LNCaP clone FGC (cell line): ENCODE measurements at regions not wholly inside any gene's neighbourhood (a gene's known extent, or its start where the extent isn't known, plus 50 kb on each side); places are given as distances from the start of the nearest gene placed in this dataset.

Source experiments
- DNase-seq: peaks from one replicate; pipeline ENCODE4 v3.0.0-alpha.2; 2011; ENCODE audit warnings: low read depth
- H3K4me3 ChIP-seq: 2 replicates; pipeline ENCODE4 v1.5.1; 2011; ENCODE audit warnings: mild to moderate bottlenecking, low read depth, low read length, control low read depth
- TF ChIP-seq, protein P1 (sequence below): IDR thresholded peaks from 2 replicates; pipeline ENCODE4 v1.5.1; 2012; ENCODE audit warnings: mild to moderate bottlenecking; ENCODE audit not compliant: control insufficient read depth, insufficient read depth; ENCODE audit errors: extremely low read depth

DNA sequence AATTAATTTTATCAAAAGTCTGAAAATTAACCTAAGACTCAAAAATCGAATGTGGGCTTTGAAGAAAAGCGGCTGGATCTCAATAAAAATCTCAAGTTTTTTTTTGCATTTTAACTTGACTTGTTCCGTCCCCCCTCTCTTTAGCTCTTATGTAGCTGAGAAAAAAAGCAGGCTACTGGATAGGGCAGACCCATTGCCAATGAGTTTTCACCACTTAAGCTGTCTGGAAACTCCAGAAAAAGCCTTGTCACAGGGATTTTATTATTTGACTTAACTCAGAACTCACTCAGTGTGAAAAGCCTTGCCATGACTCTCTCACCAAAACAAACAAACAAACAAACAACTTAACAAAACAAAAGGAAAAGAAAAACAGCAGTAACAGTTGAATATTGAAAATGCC lies 247.4 kb downstream of the CDH9 start:
- H3K4me3 ChIP-seq = no peak overlapping the region
- TF ChIP-seq, protein P1, sequence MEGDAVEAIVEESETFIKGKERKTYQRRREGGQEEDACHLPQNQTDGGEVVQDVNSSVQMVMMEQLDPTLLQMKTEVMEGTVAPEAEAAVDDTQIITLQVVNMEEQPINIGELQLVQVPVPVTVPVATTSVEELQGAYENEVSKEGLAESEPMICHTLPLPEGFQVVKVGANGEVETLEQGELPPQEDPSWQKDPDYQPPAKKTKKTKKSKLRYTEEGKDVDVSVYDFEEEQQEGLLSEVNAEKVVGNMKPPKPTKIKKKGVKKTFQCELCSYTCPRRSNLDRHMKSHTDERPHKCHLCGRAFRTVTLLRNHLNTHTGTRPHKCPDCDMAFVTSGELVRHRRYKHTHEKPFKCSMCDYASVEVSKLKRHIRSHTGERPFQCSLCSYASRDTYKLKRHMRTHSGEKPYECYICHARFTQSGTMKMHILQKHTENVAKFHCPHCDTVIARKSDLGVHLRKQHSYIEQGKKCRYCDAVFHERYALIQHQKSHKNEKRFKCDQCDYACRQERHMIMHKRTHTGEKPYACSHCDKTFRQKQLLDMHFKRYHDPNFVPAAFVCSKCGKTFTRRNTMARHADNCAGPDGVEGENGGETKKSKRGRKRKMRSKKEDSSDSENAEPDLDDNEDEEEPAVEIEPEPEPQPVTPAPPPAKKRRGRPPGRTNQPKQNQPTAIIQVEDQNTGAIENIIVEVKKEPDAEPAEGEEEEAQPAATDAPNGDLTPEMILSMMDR = no peak
- DNase-seq = no peak

DNA sequence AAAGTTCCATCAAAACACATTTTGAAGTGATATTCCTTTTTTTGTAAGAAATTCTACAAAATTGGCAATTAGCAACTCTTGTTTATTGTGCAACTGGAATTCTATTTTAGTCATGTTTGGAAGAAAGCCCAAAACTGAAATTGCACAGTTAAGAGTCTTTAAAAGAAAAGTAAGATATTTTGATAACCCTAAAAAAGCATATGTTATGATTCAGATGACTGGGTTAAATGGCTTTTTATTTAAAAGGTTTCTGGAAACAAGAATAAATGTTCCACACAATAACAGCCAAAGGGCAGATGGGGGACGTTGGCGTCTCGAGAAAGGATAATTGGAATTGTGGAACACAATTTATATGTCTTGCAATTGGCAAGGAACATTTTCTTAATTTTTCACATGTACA lies 275.2 kb downstream of the CDH9 start:
- DNase-seq = no peak

DNA sequence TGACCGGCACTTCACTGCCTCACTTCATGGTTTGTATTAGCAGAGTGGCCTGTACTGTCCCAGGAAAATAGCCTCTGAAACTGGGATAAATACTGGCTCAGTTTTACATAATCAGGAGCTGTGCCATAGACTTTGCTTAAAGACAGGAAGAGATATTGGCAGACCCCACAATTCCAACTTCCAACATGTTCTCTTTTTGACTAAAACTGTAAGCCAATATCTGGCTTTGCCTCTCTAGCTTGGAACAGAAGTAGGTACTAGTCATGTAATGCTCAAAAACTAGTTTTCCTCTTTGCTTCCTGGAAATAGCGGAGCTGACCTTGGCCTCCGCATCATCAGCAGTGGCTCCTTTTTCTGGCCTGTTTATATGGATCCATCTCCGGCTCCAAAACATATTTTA lies 276.9 kb downstream of the CDH9 start:
- TF ChIP-seq, protein P1 = no peak
- no peak for DNase-seq
- no peak overlapping the region for H3K4me3 ChIP-seq

More for the DNA sequence above, 275.2 kb downstream of the CDH9 start:
- TF ChIP-seq, protein P1 = no peak
- no peak overlapping the region for H3K4me3 ChIP-seq

DNA sequence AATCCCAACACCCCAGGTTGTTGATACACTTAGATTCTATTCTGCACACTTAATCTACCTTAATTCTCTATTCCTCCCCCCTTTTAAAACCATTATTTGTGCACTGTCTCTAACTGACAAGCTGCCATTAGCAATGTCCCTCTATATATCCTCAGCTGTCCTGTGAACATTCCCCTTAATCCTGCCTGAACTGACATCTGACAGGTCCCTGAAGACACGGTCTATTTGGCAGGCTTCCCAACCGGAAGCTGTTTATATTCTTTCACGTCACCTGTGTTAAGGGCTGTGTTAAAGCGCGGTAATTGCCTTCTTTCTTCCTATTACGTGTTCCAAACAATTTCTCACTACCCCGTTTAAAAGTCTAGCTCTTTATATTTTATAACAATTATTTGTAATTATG lies 277.3 kb downstream of the CDH9 start:
- no peak overlapping the region for H3K4me3 ChIP-seq
- TF ChIP-seq, protein P1 = no peak
- DNase-seq = no peak

DNA sequence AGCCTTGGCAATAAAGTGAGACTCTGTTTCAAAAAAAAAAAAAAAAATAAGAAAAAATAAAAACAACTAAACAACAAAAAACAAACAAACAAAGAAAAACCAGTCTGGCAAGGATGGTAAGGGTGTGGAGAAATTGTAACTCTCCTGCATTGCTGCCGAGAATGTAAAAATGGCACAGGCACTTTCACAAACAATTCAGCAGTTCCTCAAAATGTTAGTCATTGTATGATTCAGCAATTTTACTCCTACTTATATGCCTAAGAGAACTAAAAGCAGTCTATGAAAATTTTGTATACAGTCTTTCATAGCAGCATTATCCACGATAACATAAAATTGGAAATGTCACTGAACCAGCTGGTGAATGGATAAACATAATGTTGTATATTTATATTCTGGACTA lies 280.4 kb downstream of the CDH9 start:
- DNase-seq = no peak
- TF ChIP-seq, protein P1 = no peak
- H3K4me3 ChIP-seq = no peak overlapping the region

DNA sequence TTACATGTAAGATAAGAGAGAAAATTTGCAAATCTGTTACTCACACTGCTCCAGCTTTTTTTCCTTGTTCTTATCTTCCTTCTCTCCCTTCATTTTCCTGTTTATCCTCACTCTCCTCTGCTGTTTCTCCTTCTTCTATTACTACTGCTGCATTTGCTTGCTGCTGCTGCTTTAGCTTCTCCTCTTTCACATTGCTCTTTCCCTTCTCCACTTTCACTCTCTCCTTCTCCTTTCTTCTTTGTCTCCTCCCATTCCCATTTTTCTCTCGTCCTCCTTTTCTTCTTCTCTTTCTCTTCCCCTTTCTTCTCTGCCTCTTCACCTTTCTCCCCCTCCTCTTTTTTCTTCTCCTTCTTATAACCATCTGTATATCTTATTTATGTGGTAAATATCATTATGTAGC lies 288.6 kb downstream of the CDH9 start:
- TF ChIP-seq, protein P1 = no peak

DNA sequence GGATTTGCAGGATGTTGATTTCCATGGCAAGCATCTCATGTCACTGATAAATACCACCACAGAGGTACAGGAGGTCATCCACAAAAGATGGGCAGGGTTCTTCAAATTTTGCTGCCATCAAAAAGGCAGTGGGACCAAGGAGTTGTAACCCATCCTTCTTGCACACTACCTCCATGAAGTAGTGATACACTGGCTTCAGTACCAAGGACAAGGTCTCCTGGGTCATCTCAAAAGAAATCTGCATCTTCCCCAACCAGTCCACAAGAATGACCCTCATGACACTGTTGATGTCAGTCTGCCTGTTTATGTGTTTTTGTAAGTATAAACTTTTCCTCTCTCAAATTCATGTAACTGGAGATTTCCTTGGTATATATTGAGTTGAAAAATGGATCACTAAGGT lies 298.2 kb downstream of the CDH9 start:
- H3K4me3 ChIP-seq = no peak overlapping the region
- no peak for DNase-seq
- TF ChIP-seq, protein P1 = no peak

More for the DNA sequence above, 288.6 kb downstream of the CDH9 start:
- no peak overlapping the region for H3K4me3 ChIP-seq
- no peak for DNase-seq
